Astrocyte (in vitro differentiated cells and primary cell): ENCODE measurements at regions not wholly inside any gene's neighbourhood (a gene's known extent, or its start where the extent isn't known, plus 50 kb on each side); places are given as distances from the start of the nearest gene placed in this dataset.

ENCODE experiments used
- CTCF ChIP-seq: IDR thresholded peaks from 2 replicates; pipeline ENCODE4 v1.5.1; 2011; ENCODE audit warnings: low read depth, mild to moderate bottlenecking, inconsistent platforms, low read length, moderate library complexity; ENCODE audit not compliant: insufficient read depth
- EZH2 ChIP-seq: IDR thresholded peaks from 2 replicates; pipeline ENCODE4 v1.6.1; 2012; ENCODE audit warnings: mild to moderate bottlenecking, low read length, inconsistent platforms; ENCODE audit not compliant: insufficient read depth

GRCh38 chr4:130510661-130511060 lies 1414.7 kb downstream of the C4orf33 start:
- TF ChIP-seq CTCF = no peak
- TF ChIP-seq EZH2 = no peak
